Keratinocyte (primary cell): ENCODE measurements at regions not wholly inside any gene's neighbourhood (a gene's known extent, or its start where the extent isn't known, plus 50 kb on each side); places are given as distances from the start of the nearest gene placed in this dataset.

Experiments used
- DNase-seq: peaks from one replicate; pipeline ENCODE4 v3.0.0-alpha.2; 2011; ENCODE audit warnings: low read depth, missing footprints, low spot score
- FAIRE-seq: peaks from 2 replicates; lab custom pipeline; 2011; peaks lifted over from hg19 to GRCh38; lab: Jason Lieb, UNC
- H2AFZ ChIP-seq: 2 replicates; pipeline ENCODE4 v1.6.0; 2012; ENCODE audit warnings: low read length, control low read depth, inconsistent platforms; ENCODE audit not compliant: control insufficient read depth
- H3K27ac ChIP-seq: 2 replicates; pipeline ENCODE4 v1.5.1; 2011; ENCODE audit warnings: low read length; ENCODE audit not compliant: control insufficient read depth, insufficient read depth
- H3K27me3 ChIP-seq: 3 replicates; pipeline ENCODE4 v1.6.0; 2011; ENCODE audit warnings: low read length; ENCODE audit not compliant: control insufficient read depth, insufficient read depth; ENCODE audit errors: extremely low read depth
- H3K36me3 ChIP-seq, 2 experiments: 2 replicates in 1 of 2; 3 replicates in 1 of 2; pipeline ENCODE4 v1.5.1; 2011; ENCODE audit warnings: low read length in 2 of 2, mild to moderate bottlenecking in 1 of 2; ENCODE audit not compliant: control insufficient read depth in 2 of 2, insufficient read depth in 2 of 2; ENCODE audit errors: extremely low read depth in 1 of 2
- H3K4me1 ChIP-seq: 3 replicates; pipeline ENCODE4 v1.5.1; 2011; ENCODE audit warnings: low read length; ENCODE audit not compliant: control insufficient read depth, insufficient read depth; ENCODE audit errors: extremely low read depth
- H3K4me2 ChIP-seq: 3 replicates; pipeline ENCODE4 v1.6.0; 2011; ENCODE audit warnings: low read depth, low read length; ENCODE audit not compliant: control insufficient read depth, insufficient read depth; ENCODE audit errors: extremely low read depth
- H3K4me3 ChIP-seq, 3 experiments: fragments of 200-600 bp in 1 of 3; sonication (generic) in 1 of 3; 2 replicates in 2 of 3; 3 replicates in 1 of 3; pipeline ENCODE4 v1.5.1; 2011 to 2016; ENCODE audit warnings: low read length in 3 of 3, mild to moderate bottlenecking in 3 of 3, control low read depth in 2 of 3, inconsistent platforms in 1 of 3, low read depth in 1 of 3, mixed read lengths in 1 of 3, mixed run types in 1 of 3, moderate library complexity in 1 of 3; ENCODE audit not compliant: control insufficient read depth in 2 of 3, insufficient read depth in 2 of 3; ENCODE audit errors: extremely low read depth in 1 of 3
- H3K79me2 ChIP-seq: 2 replicates; pipeline ENCODE4 v1.6.0; 2012; ENCODE audit warnings: low read length; ENCODE audit not compliant: control insufficient read depth, insufficient read depth
- H3K9ac ChIP-seq: 3 replicates; pipeline ENCODE4 v1.6.0; 2011; ENCODE audit warnings: low read length; ENCODE audit not compliant: control insufficient read depth, insufficient read depth; ENCODE audit errors: extremely low read depth
- H3K9me1 ChIP-seq: 3 replicates; pipeline ENCODE4 v1.6.0; 2011; ENCODE audit warnings: low read length; ENCODE audit not compliant: control insufficient read depth, insufficient read depth; ENCODE audit errors: extremely low read depth
- H3K9me3 ChIP-seq: 2 replicates; pipeline ENCODE4 v1.5.1; 2012; ENCODE audit warnings: low read depth, low read length; ENCODE audit not compliant: control insufficient read depth
- H4K20me1 ChIP-seq: 3 replicates; pipeline ENCODE4 v1.6.0; 2011; ENCODE audit warnings: low read length; ENCODE audit not compliant: control insufficient read depth, insufficient read depth; ENCODE audit errors: extremely low read depth
- CTCF ChIP-seq, 3 experiments: IDR thresholded peaks in 1 of 3; conservative IDR thresholded peaks in 1 of 3; optimal IDR thresholded peaks in 1 of 3; 2 replicates in 2 of 3; 3 replicates in 1 of 3; pipeline versions ENCODE3 to v1.5.1; 2011; ENCODE audit warnings: low read length in 3 of 3, mild to moderate bottlenecking in 3 of 3, moderate library complexity in 2 of 3, control low read depth in 1 of 3, inconsistent platforms in 1 of 3; ENCODE audit not compliant: insufficient read depth in 2 of 3; ENCODE audit errors: extremely low read depth in 1 of 3
- EZH2 ChIP-seq: IDR thresholded peaks from one replicate; pipeline ENCODE4 v1.6.1; 2012; ENCODE audit warnings: inconsistent platforms, mild to moderate bottlenecking, low read length, moderate library complexity
- dilution Hi-C: fragments of 300-500 bp; cut with MboI; formaldehyde crosslinking; loops from one replicate; pipeline ENCODE4 v1.7.0; 2020; ENCODE audit warnings: low sequenced_read_pairs; ENCODE audit not compliant: extremely low pct_ligation_motif_present

- no peak overlapping the region for H3K4me3 ChIP-seq
- no peak for DNase-seq
- no peak overlapping the region for H3K9ac ChIP-seq
- no peaks in the 10 kb centered on the region for H3K36me3 ChIP-seq
- no peak for FAIRE-seq
- no peaks in the 10 kb centered on the region for H3K9me3 ChIP-seq
- no peaks in the 10 kb centered on the region for H3K4me1 ChIP-seq
- H3K9me1 ChIP-seq, result no peaks in the 10 kb centered on the region
- H2AFZ ChIP-seq, result no peak overlapping the region
- H3K27ac ChIP-seq, result no peak overlapping the region
- dilution Hi-C loops, result no loop called here
- TF ChIP-seq EZH2 (no peak), CTCF (optimal IDR thresholded peaks at IDR 0.05 in 1 of 3, IDR thresholded peaks at IDR 0.05 in 1 of 3, conservative IDR thresholded peaks at IDR 0.05 in 1 of 3; ENCODE audit: extremely low read depth in 1 of 3, insufficient read depth in 2 of 3, low read length in 3 of 3) (no peak)
- no peaks in the 10 kb centered on the region for H3K27me3 ChIP-seq
- H4K20me1 ChIP-seq, result no peaks in the 10 kb centered on the region
- no peak overlapping the region for H3K4me2 ChIP-seq
- H3K79me2 ChIP-seq, result no peaks in the 10 kb centered on the region
Measured at GRCh38 chr5:36770125-36770524, 106.4 kb upstream of the NIPBL start.

- Histone ChIP-seq H3K9ac (no peak overlapping the region), H3K27me3 (no peaks in the 10 kb centered on the region), H3K79me2 (no peaks in the 10 kb centered on the region), H3K4me2 (no peak overlapping the region), H3K27ac (no peak overlapping the region), H3K36me3 (no peaks in the 10 kb centered on the region), H3K4me3 (no peak overlapping the region), H3K9me1 (no peaks in the 10 kb centered on the region), H3K9me3 (no peaks in the 10 kb centered on the region), H4K20me1 (no peaks in the 10 kb centered on the region), H3K4me1 (no peaks in the 10 kb centered on the region), H2AFZ (no peak overlapping the region)
- TF ChIP-seq CTCF (optimal IDR thresholded peaks at IDR 0.05 in 1 of 3, IDR thresholded peaks at IDR 0.05 in 1 of 3, conservative IDR thresholded peaks at IDR 0.05 in 1 of 3; ENCODE audit: extremely low read depth in 1 of 3, insufficient read depth in 2 of 3, low read length in 3 of 3) (no peak), EZH2 (no peak)
- FAIRE-seq, result no peak
- DNase-seq, result no peak
- dilution Hi-C loops, result no loop called here
Measured at GRCh38 chr5:36772276-36773140, 104.1 kb upstream of the NIPBL start.
